Thoracic aorta (tissue), 2 donors: ENCODE measurements at regions not wholly inside any gene's neighbourhood (a gene's known extent, or its start where the extent isn't known, plus 50 kb on each side); places are given as distances from the start of the nearest gene placed in this dataset.

Experiments
- ATAC-seq: fragments of 150-250 bp; one replicate; pipeline ENCODE4 v1.8.0; 2017; ENCODE audit warnings: low read depth; ENCODE audit not compliant: insufficient number of reproducible peaks, low FRiP score
- DNase-seq: peaks from one replicate; pipeline ENCODE4 v3.0.0-alpha.2; 2020; ENCODE audit warnings: low spot score
- H3K27ac ChIP-seq, 2 donors: fragments of 200-600 bp; sonication (generic); 1 replicate in 1 of 2; 2 replicates in 1 of 2; pipeline ENCODE4 v1.5.1; 2016; ENCODE audit warnings: mild to moderate bottlenecking in 2 of 2, moderate library complexity in 2 of 2
- H3K27me3 ChIP-seq: fragments of 200-600 bp; sonication (generic); replicated peaks from 2 replicates; pipeline ENCODE4 v1.6.0; 2016; ENCODE audit warnings: mild to moderate bottlenecking; ENCODE audit not compliant: insufficient read depth
- H3K36me3 ChIP-seq: fragments of 200-600 bp; sonication (generic); one replicate; pipeline ENCODE4 v1.5.1; 2016
- H3K4me1 ChIP-seq, 2 donors: fragments of 200-600 bp; sonication (generic); 1 replicate in 1 of 2; 2 replicates in 1 of 2; pipeline versions ENCODE4 v1.5.1 to v1.6.0; 2016; ENCODE audit warnings: low read depth in 2 of 2, mild to moderate bottlenecking in 1 of 2; ENCODE audit not compliant: control insufficient read depth in 1 of 2
- H3K4me3 ChIP-seq: fragments of 200-600 bp; sonication (generic); 2 replicates; pipeline ENCODE4 v1.5.1; 2016; ENCODE audit warnings: mild to moderate bottlenecking
- H3K9me3 ChIP-seq: fragments of 200-600 bp; sonication (generic); 2 replicates; pipeline ENCODE4 v1.5.1; 2016
- CTCF ChIP-seq: fragments of 200-600 bp; sonication (generic); IDR thresholded peaks from one replicate; pipeline ENCODE4 v1.5.1; 2019; ENCODE audit warnings: antibody characterized with exemption

- no peak for ATAC-seq
- no peak for DNase-seq
- H3K9me3 ChIP-seq, result no peaks in the 10 kb centered on the region
- H3K36me3 ChIP-seq, result no peaks in the 10 kb centered on the region
- H3K27ac ChIP-seq, result no peak overlapping the region
- H3K4me3 ChIP-seq, result no peak overlapping the region
- H3K4me1 ChIP-seq, result no peaks in the 10 kb centered on the region
- TF ChIP-seq CTCF, result no peak
- H3K27me3 ChIP-seq, result no peaks in the 10 kb centered on the region
These were observed 587.5 kb upstream of the DSEL start for GRCh38 chr18:68104036-68104435.

- DNase-seq, result no peak
- H3K9me3 ChIP-seq, result no peaks in the 10 kb centered on the region
- no peaks in the 10 kb centered on the region for H3K4me1 ChIP-seq
- no peak overlapping the region for H3K27ac ChIP-seq
- H3K27me3 ChIP-seq, result no peaks in the 10 kb centered on the region
- no peak for ATAC-seq
- H3K36me3 ChIP-seq, result no peaks in the 10 kb centered on the region
- no peak for TF ChIP-seq CTCF
- no peak overlapping the region for H3K4me3 ChIP-seq
These were observed 587.0 kb upstream of the DSEL start for GRCh38 chr18:68103561-68103960.

- no peak for TF ChIP-seq CTCF
- Histone ChIP-seq H3K36me3 (no peaks in the 10 kb centered on the region), H3K4me1 (no peaks in the 10 kb centered on the region), H3K4me3 (no peak overlapping the region), H3K27me3 (no peaks in the 10 kb centered on the region), H3K27ac (no peak overlapping the region), H3K9me3 (no peaks in the 10 kb centered on the region)
- DNase-seq (no peak), ATAC-seq (no peak)
These were observed 585.6 kb upstream of the DSEL start for GRCh38 chr18:68102117-68102516.

- Histone ChIP-seq H3K9me3 (no peaks in the 10 kb centered on the region), H3K36me3 (no peaks in the 10 kb centered on the region), H3K4me1 (no peaks in the 10 kb centered on the region), H3K4me3 (no peak overlapping the region), H3K27me3 (no peaks in the 10 kb centered on the region), H3K27ac (no peak overlapping the region)
- no peak for ATAC-seq
- no peak for DNase-seq
- TF ChIP-seq CTCF, result no peak
These were observed 582.1 kb upstream of the DSEL start for GRCh38 chr18:68098655-68099054.

GRCh38 chr18:68086481-68086880 lies 570.0 kb upstream of the DSEL start:
- no peaks in the 10 kb centered on the region for H3K4me1 ChIP-seq
- ATAC-seq, result no peak
- no peaks in the 10 kb centered on the region for H3K9me3 ChIP-seq
- DNase-seq, result no peak
- TF ChIP-seq CTCF, result no peak
- H3K27ac ChIP-seq, result no peak overlapping the region
- no peaks in the 10 kb centered on the region for H3K36me3 ChIP-seq
- H3K4me3 ChIP-seq, result no peak overlapping the region
- no peaks in the 10 kb centered on the region for H3K27me3 ChIP-seq
